GM19351 (cell line): ENCODE measurements at regions not wholly inside any gene's neighbourhood (a gene's known extent, or its start where the extent isn't known, plus 50 kb on each side); places are given as distances from the start of the nearest gene placed in this dataset.
"Not testable (repeated sequence)": the region's sequence is repeated elsewhere in the genome, so short reads cannot be mapped to it uniquely, and the experiment has no call there.

Experiments used
- ATAC-seq: cut with Tn5 transposase; IDR thresholded peaks from one replicate; pipeline ENCODE4 v1.9.1; 2021; ENCODE audit warnings: mild to moderate bottlenecking, moderate library complexity; ENCODE audit not compliant: unreplicated experiment

DNA sequence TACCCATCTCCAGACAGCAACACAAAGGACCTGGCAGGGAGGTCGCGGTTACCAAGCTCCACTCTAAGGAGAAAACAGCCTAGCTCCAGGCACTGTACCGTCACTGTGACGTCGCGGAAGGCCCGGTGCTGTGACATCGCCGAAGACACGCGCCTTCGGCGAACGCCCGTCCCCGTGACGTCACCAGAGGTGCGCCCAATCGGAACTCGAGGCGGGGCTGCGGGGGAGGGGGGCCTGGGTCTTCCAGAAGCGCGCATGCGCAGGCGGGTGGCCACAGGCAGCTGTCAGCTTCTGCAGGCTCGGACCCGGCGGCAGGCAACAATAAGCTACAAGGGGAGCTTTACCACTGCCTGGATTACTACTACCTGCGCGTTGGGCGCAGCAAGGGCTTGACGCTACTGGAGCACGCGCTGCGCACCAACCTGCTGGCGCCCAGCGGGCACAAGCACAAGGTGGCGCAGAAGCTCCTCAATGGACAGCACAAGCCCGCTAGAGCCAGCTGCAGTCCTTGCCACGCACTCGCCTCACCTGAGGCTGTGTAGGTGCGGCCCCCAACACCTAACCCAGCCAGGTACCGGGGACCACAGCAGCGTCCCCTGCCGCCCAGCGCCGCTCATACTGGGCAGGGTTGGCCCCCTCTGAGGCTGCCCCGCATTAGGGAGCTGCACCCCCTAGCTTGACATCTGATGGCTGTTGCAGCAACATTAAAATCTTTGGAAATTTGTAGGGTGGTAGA, 208.4 kb downstream of the TPST1 start:
- ATAC-seq = peak; percentile 78

DNA sequence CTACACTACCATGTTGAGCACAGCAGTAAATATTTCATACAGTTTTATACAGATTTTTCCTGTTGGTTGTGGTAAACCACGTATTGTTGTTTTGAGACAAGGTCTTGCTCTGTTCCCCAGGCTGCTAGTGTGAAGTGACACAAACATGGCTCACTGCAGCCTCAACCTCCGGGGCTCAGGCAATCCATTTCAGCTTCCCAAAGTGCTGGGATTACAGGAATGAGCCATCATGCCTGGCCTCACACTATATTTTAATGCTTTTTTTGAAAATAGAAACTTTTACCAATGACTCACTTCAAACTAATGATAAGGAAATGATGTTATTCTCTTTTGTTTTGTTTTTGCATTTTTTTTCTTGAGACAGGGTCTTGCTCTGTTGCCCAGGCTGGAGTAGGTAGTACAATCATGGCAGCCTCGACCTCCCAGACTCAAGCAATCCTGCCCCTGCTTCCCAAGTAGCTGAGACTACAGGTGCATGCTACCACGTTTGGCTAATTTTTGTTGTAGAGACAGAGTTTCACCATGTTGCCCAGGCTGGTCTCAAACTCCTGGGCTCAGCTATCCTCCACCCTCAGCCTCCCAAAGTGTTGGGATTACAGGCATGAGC, 210.6 kb downstream of the TPST1 start:
- ATAC-seq = no peak

DNA sequence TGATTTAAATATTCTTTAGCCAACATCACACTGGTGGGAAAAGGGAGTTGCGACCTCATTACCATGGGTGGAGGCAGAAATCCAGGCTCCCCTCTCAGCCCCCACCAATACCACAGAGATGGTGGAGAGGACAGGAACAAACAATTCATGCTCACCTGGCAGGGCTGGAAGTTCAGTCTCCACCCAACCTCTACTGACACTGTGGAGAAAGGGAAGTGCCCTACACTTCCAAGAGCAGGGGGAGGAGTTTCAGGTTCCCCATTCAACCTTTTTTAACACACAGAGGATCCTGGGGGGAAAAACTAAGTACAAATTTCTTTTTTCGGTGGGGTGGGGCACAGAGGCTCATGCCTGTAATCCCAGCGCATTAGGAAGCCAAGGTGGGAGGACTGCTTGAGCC, 210.1 kb upstream of the KCTD7 start:
- ATAC-seq = no peak

DNA sequence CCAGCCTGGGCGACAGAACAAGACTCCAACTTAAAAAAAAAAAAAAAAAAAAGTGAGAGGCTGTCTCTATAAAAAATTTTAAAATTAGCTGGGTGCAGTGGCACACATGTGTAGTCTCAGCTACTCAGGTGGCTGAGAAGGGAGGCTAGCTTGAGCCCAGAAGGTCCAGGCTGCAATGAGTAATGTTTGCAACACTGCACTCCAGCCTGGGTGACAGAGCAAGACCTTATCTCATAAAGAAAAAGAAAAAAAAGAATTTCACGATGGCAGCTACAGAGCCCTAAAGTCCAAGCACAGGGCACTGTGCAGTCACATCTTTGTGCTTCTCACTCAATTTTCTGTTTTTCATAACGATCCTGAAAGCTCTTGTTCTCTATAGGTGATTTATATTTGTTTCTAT, 209.5 kb upstream of the KCTD7 start:
- ATAC-seq = no peak

DNA sequence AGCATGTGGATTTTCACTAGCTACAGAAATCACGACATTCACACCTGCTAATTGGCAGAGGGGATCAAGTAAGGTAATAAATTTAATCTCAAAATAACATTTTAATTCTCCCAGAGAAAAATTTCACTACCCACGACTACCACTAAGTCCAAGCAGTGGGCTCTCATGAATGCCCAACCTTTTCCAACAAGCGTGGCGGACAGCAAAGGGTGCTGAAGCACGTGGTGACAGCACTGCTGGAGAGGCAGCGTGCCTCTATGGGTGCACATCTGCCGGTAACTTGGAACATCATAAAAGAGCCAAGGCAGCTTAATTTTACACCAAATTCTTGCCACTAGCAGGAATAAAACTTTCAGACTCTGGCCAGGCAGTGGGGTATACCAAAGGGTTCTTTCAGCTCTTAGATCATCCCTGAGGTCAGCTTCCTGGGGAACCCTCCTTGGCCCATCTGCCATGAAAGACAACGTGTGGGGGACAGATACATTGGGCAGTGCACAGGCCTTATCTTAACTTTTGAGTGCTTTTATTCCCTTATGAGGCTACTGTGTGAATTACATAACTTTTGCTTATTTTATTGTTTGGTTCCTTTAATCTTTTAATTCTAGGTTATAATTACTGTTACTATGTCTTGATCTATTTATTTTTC, 206.7 kb upstream of the KCTD7 start:
- no peak for ATAC-seq

DNA sequence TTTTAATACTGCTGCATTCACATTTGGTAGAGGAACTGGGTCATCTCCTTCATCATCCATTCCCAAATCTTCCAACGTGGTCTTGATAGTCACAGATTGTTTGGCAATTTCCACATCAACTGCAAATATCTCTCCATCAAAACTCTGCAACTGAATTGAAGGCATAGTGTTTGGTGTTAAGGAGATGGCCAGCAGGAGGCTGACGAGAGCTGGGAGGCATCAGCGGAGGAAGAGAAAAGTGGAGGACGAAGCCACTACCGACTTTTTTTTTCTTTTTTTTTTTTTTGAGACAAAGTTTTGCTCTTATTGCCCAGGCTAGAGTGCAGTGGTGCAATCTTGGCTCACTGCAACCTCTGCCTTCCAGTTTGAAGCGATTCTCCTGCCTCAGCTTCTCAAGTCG, 205.0 kb upstream of the KCTD7 start:
- no peak for ATAC-seq

DNA sequence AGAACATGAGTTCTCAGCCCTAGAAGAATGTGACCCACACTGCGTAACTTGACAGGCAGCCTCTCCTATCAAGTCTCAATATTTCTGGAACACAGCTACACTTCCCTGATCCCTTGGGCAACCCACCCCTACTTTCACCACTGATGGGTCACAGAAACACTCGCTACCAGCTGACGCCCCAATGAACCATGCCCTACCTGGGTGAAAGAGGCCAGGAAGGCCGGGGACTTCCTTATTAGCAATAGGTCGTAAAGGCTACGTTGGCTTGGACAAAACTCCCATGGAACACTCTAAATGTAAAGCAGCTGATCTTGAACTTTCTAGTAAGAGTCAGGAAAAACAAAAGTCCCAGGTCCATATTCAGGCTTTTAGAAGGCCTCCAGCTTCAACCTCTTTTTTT, 202.3 kb upstream of the KCTD7 start:
- ATAC-seq = no peak

DNA sequence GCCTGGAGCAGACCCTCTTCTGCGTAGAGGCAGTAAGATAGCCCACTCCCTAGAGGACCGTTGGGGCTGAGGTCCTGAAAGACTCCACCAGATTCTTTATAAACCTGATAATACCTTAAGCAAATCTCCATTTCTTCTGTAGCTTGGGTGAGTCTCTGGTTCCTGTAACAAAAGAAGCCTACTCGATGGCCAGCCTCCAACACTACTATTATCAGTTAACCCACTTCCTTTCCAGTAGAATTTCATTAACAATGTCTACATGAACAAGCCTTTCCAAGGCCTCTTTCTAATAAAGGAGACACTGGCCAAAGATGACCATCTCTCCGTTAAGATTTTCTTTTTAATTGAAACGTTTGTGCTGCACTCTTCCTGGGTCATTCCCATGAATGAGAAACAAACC, 201.7 kb upstream of the KCTD7 start:
- ATAC-seq = no peak

DNA sequence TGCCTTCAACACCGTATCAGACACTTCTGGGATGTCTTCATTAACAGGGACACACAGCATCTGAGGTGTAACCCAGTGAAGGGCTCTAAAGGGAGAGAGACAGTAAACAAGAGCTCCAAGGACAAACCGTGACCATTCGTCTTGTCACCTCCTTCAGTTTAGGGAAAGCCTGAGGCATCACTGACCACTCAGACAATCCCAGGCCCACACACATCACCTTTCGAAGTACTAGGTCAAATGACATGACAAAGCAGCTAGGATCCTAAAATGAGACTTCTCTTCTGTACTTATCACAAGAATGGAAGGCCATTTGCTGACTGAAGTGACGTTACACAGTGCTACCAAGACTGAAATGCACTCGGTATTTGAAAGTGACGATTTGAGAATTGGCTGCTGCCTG, 200.7 kb upstream of the KCTD7 start:
- ATAC-seq = no peak

DNA sequence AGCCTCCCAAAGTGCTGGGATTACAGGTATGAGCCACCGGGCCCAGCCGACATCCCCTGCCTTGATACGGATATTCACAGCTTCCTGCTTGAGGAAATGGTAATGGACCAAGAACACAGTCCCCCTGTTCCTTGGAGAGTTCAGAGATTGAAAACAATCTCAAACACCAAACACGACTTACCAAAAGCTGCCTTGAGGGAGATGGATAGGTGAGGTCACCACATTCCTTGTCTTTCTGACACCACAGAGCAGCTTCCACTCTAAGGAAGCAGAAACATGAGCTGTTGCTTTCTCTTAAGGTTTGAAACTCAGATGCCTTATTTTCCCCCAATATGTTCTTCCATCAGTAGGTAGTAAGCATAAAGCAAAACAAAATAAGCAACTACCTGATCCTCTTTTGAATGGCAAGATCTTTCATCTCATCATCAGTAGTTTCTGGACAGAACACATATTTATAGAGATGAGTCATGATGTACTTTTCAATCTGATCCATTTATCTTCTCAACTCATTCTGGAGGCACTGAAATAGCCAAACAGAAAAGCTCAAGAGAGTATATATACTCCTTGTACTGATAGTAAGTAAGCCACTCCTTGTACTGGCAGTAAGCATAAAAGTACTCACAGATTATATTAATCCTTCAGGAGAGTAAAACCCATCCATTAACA, 199.1 kb upstream of the KCTD7 start:
- ATAC-seq = no peak

DNA sequence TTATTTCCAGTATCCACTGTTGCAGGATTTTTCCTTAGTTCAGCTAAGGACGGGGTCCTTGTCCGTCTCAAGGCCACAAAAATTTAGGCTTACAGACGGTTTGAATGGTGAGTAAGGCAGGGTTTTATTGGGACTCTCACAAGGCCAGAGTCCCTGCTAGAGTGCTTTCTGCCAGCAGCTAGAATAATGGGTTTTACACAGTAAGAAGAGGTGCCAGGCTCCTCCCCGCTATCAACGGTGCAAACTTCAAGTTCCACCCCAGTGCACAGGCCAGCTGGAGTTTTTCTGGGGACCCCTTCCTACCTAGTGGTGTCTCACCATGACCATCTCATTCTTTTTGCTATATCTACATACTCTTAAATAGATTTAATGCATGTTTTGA, 198.5 kb upstream of the KCTD7 start:
- ATAC-seq = no peak

DNA sequence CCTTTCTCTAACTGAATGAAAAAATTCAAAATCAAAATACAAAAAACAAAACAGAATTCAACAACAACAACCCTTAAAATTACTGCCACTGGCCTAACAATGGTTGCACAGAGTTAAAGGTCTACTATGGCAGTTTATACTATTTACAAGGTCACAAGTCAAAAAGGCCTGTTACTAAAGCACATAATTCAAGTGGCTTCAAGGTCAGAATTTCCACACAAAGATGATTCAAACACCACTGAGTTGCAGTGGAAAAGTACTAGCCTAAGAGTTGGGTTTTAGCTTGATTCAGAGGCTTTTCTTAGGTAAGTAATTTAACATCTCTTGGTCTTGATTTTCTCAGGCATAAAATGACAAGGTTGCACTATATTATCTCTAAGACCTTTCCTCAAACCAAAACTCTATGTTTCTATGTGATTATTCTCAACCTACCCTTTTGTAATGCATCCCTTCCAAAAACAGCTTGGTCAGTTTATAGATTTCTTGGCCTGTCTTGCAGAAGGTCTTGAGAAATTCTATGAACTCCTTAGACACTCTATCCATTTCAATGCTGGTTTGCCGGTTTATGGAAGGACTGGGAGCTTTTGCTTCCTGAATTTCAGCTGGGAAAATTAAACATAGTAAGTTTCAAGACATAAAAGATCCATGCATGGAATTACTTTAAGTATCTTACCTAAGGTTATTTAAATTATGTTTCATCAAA, 189.8 kb upstream of the KCTD7 start:
- not testable (repeated sequence) for ATAC-seq

DNA sequence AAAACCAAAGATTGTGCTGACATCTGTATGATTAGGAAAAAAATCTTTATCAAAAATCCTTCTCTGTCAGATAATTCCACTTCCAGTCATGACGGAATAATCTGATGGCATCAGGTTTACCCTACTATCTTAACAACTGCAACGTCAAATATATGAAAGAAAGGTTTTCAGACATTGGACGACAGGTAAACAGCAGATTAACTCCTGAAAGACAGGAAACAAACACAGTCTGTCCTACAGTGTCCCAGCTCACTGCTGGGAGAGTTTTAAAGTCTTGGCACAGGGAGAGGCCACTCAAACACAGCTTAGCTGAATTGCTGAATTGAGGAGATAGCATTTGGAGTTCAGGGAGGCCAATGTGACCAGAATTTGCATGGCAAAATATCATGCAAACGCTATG, 186.3 kb upstream of the KCTD7 start:
- no peak for ATAC-seq

DNA sequence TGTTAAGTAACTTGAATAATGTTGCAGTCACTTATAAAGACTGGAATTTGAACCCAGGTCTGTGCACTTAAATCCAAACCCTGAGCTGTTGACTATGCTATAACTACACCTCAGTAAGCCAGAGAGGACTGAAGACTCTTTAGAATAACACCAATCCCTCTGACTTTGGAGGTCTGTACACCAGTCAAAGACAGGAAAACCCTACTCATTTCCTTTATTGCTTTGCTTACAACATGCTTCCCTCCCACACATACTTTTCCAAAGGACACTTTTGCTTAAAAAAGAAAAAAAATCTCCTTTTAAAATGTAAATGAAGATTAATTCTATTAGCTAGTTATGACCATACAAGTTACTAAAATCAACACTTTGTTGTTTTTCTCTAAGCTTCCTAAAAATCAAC, 184.7 kb upstream of the KCTD7 start:
- ATAC-seq = no peak

DNA sequence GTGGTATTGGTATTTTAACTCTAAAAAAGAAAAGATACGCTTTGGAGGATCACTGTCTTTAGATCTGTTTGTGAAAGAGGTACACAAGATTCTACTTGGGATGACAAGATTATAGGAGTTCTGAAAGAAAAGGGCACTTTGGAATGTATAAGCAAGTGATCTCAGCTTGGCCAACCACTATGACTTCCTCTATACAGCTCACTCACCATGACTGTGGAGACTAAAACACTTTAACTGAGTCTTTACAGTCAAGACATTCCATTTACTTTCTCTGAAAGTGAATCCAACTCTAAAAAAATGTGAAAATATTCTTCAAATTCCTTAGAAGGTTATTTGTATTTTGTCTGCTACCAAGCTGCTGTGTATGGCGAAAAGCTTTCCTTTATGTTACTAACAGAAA, 181.7 kb upstream of the KCTD7 start:
- ATAC-seq = not testable (repeated sequence)

DNA sequence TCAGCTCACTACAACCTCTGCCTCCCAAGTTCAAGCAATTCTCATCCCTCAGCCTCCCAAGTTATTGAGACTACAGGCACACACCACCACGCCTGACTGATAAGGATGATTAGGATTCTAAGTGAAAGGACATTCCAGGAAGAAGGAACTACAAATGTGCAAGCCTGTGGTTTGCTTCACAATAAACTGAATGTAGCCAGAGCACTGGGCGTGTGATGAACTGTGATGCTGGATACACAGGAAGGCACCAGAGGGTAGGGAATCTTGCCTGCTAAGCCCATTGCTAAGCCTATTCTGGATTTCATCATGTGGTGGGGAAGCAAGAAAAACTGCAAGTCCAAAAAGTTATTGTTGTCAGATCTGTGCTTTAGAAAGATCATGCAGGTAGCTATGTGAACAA, 177.9 kb upstream of the KCTD7 start:
- ATAC-seq = not testable (repeated sequence)

DNA sequence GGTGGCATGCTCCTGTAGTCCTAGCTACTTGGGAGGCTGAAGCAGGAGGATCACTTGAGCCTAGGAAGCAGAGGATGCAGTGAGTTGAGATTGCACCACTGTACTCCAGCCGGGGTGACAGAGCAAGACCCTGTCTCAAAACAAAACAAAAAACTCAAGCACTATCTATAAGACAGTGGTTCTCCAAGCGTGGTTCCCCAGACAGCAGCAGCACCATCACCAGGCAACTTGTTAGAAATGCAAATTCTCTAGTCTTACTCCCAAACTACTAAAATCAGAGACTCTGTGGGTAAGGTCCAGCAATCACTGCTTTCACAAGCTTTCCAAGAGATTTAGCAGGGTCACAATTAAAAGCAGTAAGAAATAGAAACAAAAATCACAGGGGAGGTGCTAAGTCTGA, 177.0 kb upstream of the KCTD7 start:
- ATAC-seq = peak; percentile 51

DNA sequence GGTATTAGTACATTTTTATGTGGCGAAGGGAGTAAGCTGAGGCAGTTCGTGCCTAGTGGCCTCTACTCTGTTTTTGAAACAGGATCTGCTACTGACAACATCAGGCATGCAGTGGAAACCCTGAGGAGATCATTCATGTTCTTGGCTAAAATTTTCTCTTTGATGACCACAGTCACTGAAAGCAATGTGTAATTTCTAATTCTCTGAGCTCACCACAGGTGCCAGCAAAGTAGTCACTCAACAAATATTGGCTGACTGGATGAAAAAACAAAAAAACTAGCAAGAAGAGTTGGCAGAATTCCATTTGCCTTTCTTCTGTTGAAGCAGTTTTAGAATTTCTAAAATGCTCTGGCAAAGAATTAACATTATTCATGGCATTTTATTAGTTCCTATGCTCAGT, 176.5 kb upstream of the KCTD7 start:
- no peak for ATAC-seq

DNA sequence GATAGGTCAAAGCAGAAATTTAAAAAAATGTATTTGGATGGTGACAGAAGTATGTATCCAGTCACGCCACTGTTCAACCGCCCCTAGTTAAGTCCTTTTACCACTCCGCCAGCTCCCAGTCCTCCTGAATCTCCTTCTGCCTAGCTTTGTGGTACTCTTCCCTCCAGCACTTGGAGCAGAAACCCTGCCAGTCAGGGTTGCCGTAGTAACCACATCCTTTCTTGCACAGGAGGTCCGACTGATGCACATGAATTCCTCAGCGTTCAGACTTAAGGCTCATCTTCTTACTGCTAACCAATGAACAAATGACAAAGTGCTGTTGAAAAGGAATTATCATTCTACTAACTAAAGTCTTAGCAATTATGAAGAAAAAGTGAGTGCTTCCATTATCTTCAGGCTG, 175.3 kb upstream of the KCTD7 start:
- ATAC-seq = no peak

DNA sequence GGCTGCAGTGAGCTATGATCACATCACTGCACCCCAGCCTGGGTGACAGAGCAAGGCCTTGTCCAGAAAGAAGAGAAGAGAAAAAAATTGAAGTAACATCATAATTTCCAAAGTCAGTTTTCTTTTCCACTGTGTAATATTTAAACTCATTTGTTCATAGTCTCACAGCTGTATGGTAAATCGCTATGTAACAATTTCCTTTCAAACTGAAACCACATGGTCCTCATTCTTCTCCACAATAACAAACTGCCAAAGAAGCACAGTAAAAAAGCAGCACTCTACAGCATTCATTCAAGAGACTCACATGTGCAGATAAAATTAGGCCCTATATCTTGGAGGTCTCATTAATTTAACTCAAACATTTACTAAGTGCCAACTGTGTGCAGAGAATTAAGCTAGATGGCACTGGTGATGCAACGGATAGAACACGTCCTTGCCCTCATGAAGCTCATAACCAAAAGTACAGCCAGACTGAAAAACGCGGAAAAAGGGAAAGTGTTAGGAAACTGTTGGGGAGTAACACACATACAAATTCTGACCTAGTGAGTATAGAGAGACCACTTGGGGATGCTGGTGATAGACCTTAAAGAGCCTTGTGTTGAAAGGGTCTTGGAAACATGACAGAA, 174.0 kb upstream of the KCTD7 start:
- no peak for ATAC-seq

DNA sequence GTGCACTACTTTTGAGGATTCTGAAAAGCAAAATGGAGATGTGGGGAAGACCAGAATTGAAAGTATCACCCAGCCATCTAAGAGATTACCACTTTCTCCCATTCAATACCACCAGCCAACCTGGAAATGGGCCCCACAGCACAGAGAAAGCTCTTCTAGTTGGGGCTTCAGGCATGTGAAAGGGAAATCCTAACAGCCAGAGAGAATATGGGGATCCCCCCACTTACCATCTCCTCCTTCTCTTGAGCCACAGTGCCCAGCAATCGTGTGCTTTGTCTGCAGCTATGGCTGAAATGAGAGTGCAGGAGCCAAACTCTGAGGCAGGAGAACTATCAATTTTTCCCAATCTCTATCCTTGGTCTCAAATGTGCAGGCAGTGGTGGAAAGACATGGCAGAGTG, 173.2 kb upstream of the KCTD7 start:
- ATAC-seq = not testable (repeated sequence)
